PC-9 (cell line): ENCODE measurements at regions not wholly inside any gene's neighbourhood (a gene's known extent, or its start where the extent isn't known, plus 50 kb on each side); places are given as distances from the start of the nearest gene placed in this dataset.
A peak's percentile ranks its signal among the peaks of the same experiment; 100 is the strongest.

Experiments used
- BruUV-seq: library from RNA; stranded (reverse); fragments of 400-500 nt; replicated peaks from 2 replicates; lab custom pipeline; 2021; lab: Mats Ljungman, UMichigan
- CTCF ChIA-PET: fragments of 300-600 bp; sonication (Branson Sonifier 250); formaldehyde crosslinking; loops from one replicate; lab custom pipeline; 2022; ENCODE audit warnings: antibody characterized with exemption; lab: Charles Lee
- POLR2A ChIA-PET: fragments of 300-600 bp; sonication (Branson Sonifier 250); formaldehyde crosslinking; loops from one replicate; lab custom pipeline; 2022; ENCODE audit warnings: antibody characterized with exemption; ENCODE audit not compliant: unreplicated experiment; lab: Charles Lee
- DNase-seq, 2 experiments: peaks; one replicate each; pipeline versions ENCODE4 v3.0.0 to v3.0.0-alpha.2; 2015 to 2022; ENCODE audit warnings: mixed read lengths in 1 of 2
- H2AFZ ChIP-seq: fragments of 200-600 bp; sonication (generic); 2 replicates; pipeline ENCODE4 v1.8.1; 2017; ENCODE audit warnings: antibody characterized with exemption
- H3F3A ChIP-seq: fragments of 200-600 bp; sonication (generic); 2 replicates; pipeline ENCODE4 v1.8.1; 2017; ENCODE audit warnings: antibody characterized with exemption, mild to moderate bottlenecking, low read depth; ENCODE audit not compliant: insufficient read depth
- H3K27ac ChIP-seq: fragments of 200-600 bp; sonication (generic); 2 replicates; pipeline ENCODE4 v1.6.1; 2016; ENCODE audit warnings: mixed run types
- H3K27me3 ChIP-seq: fragments of 200-600 bp; sonication (generic); 2 replicates; pipeline ENCODE4 v1.6.1; 2016; ENCODE audit warnings: low read depth, mixed run types; ENCODE audit not compliant: insufficient read depth
- H3K36me3 ChIP-seq: fragments of 200-600 bp; sonication (generic); 2 replicates; pipeline ENCODE4 v1.6.1; 2016; ENCODE audit warnings: low read depth, mixed run types
- H3K4me1 ChIP-seq: fragments of 200-600 bp; sonication (generic); replicated peaks from 2 replicates; pipeline ENCODE4 v1.6.1; 2016; ENCODE audit warnings: mixed run types; ENCODE audit not compliant: insufficient read depth
- H3K4me2 ChIP-seq: fragments of 200-600 bp; sonication (generic); 2 replicates; pipeline ENCODE4 v1.6.1; 2017; ENCODE audit warnings: mixed run types
- H3K4me3 ChIP-seq: fragments of 200-600 bp; sonication (generic); 2 replicates; pipeline ENCODE4 v1.6.1; 2016; ENCODE audit warnings: mixed run types
- H3K79me2 ChIP-seq: fragments of 200-600 bp; sonication (generic); 2 replicates; pipeline ENCODE4 v1.6.1; 2017; ENCODE audit warnings: low read depth, mixed run types
- H3K9me2 ChIP-seq: fragments of 200-600 bp; sonication (generic); 2 replicates; pipeline ENCODE4 v1.8.1; 2017; ENCODE audit warnings: mild to moderate bottlenecking; ENCODE audit not compliant: insufficient read depth
- H3K9me3 ChIP-seq: fragments of 200-600 bp; sonication (generic); 2 replicates; pipeline ENCODE4 v1.8.1; 2016; ENCODE audit warnings: low read depth; ENCODE audit not compliant: insufficient read depth
- H4K20me1 ChIP-seq: fragments of 200-600 bp; sonication (generic); 2 replicates; pipeline ENCODE4 v1.8.1; 2017; ENCODE audit not compliant: insufficient read depth
- CTCF ChIP-seq: fragments of 200-600 bp; sonication (generic); conservative IDR thresholded peaks from 2 replicates; pipeline ENCODE4 v1.6.1; 2017; ENCODE audit warnings: mixed run types, antibody characterized with exemption, mild to moderate bottlenecking, moderate library complexity
- EZH2 ChIP-seq: fragments of 200-600 bp; sonication (generic); IDR thresholded peaks from 2 replicates; pipeline ENCODE4 v1.8.0; 2017; ENCODE audit warnings: antibody characterized with exemption, low read depth
- intact Hi-C: fragments of 100-400 bp; cut with micrococcal nuclease; formaldehyde crosslinking; loops from one replicate; pipeline ENCODE4 v1.10.0; 2022; ENCODE audit not compliant: unreplicated experiment

GRCh38 chr1:221431961-221432360, 309.9 kb downstream of the DUSP10 start:
- POLR2A ChIA-PET = no interaction called here
- BruUV-seq = no TSS peak
- peaks cover 10% of the 10 kb centered on the region for H3K9me3 ChIP-seq
- no peak overlapping the region for H3K4me3 ChIP-seq
- H3K79me2 ChIP-seq = no peaks in the 10 kb centered on the region
- H3K27ac ChIP-seq = no peak overlapping the region
- H4K20me1 ChIP-seq = no peaks in the 10 kb centered on the region
- CTCF ChIA-PET = interaction anchor here (1.0 to 2.2 kb wide), 2 partner anchors 168 to 228 kb away, joined by 6 to 9 read pairs; no protein-coding TSS in a partner anchor
- H3F3A ChIP-seq = no peaks in the 10 kb centered on the region
- H3K36me3 ChIP-seq = no peaks in the 10 kb centered on the region
- intact Hi-C loops = no loop called here
- no peaks in the 10 kb centered on the region for H3K27me3 ChIP-seq
- no peak overlapping the region for H2AFZ ChIP-seq
- no peak for DNase-seq
- no peak for TF ChIP-seq CTCF
- no peak for TF ChIP-seq EZH2
- no peak overlapping the region for H3K4me2 ChIP-seq
- H3K4me1 ChIP-seq = peaks cover 9% of the 10 kb centered on the region
- H3K9me2 ChIP-seq = no peaks in the 10 kb centered on the region

- peaks cover 20% of the 10 kb centered on the region for H3K4me1 ChIP-seq
These were observed 306.4 kb downstream of the DUSP10 start for GRCh38 chr1:221435504-221435904.

GRCh38 chr1:221437171-221437570, 304.7 kb downstream of the DUSP10 start:
- no peak overlapping the region for H3K4me3 ChIP-seq
- BruUV-seq = no TSS peak
- no peaks in the 10 kb centered on the region for H3K36me3 ChIP-seq
- no peak for DNase-seq
- intact Hi-C loops = loop anchor here (5.0 kb wide), 2 partner anchors 400 to 1165 kb away; partner anchors contain the start of gene RAB3GAP2
- ChIA-PET POLR2A (no interaction called here), CTCF (no interaction called here)
- H3K9me2 ChIP-seq = no peaks in the 10 kb centered on the region
- no peak overlapping the region for H2AFZ ChIP-seq
- no peak overlapping the region for H3K27ac ChIP-seq
- H3K9me3 ChIP-seq = 0 out of 2 replicates have a peak, but pooled peaks cover 3% of the 10 kb centered on the region
- no peak overlapping the region for H3K4me2 ChIP-seq
- no peaks in the 10 kb centered on the region for H3K27me3 ChIP-seq
- peaks cover 33% of the 10 kb centered on the region for H3F3A ChIP-seq
- TF ChIP-seq CTCF (no peak), EZH2 (no peak)
- H3K4me1 ChIP-seq = peaks cover 31% of the 10 kb centered on the region
- no peaks in the 10 kb centered on the region for H3K79me2 ChIP-seq
- H4K20me1 ChIP-seq = no peaks in the 10 kb centered on the region

More at GRCh38 chr1:221435504-221435904, 306.4 kb downstream of the DUSP10 start:
- H2AFZ ChIP-seq = no peak overlapping the region
- peak in 1 of 2 experiments; percentile 45 for DNase-seq
- H3K27ac ChIP-seq = no peak overlapping the region
- H3K9me3 ChIP-seq = 0 out of 2 replicates have a peak, but pooled peaks cover 3% of the 10 kb centered on the region
- no peak overlapping the region for H3K4me2 ChIP-seq
- no peaks in the 10 kb centered on the region for H3K27me3 ChIP-seq
- TF ChIP-seq EZH2 (no peak), CTCF (peak; percentile 98)
- ChIA-PET POLR2A (interaction anchor here (0.6 kb wide), 1 partner anchor 866 kb away, joined by 3 read pairs; no protein-coding TSS in a partner anchor), CTCF (interaction anchor here (0.7 to 1.9 kb wide), 9 partner anchors 9 to 1019 kb away, joined by 3 to 16 read pairs (median 3); no protein-coding TSS in a partner anchor)
- H4K20me1 ChIP-seq = no peaks in the 10 kb centered on the region
- peaks cover 25% of the 10 kb centered on the region for H3F3A ChIP-seq
- no peak overlapping the region for H3K4me3 ChIP-seq
- no peaks in the 10 kb centered on the region for H3K36me3 ChIP-seq
- intact Hi-C loops = loop anchor here (1.0 to 5.0 kb wide), 6 partner anchors 171 to 1163 kb away; partner anchors contain the start of gene RAB3GAP2
- no peaks in the 10 kb centered on the region for H3K9me2 ChIP-seq
- no peaks in the 10 kb centered on the region for H3K79me2 ChIP-seq
- BruUV-seq = no TSS peak
